Right renal pelvis (tissue), 4 donors: ENCODE measurements at regions not wholly inside any gene's neighbourhood (a gene's known extent, or its start where the extent isn't known, plus 50 kb on each side); places are given as distances from the start of the nearest gene placed in this dataset.
"Not testable (repeated sequence)": the region's sequence is repeated elsewhere in the genome, so short reads cannot be mapped to it uniquely, and the experiment has no call there.

Source experiments
- DNase-seq, 4 donors: peaks; one replicate each; pipeline ENCODE4 v3.0.0-alpha.2; 2013; ENCODE audit warnings: low read depth in 4 of 4, low spot score in 3 of 4, missing footprints in 1 of 4

DNA sequence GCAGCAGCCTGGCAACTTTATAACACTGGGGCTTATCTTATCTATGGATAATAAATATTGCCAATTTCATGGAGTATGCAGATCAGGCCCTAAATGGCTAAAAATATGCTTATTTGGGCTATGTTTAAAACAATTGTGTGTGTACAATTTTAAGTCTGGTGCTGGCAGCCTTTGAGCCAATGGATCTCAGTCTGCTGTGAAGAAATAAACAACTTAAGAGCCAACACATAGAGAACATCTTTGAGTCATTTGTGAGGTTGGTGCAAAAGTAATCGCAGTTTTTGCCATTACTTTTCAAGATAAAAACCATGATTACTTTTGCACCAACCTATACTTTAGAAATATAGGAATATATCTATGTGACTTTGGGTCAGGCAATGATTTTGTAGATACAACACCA, 129.1 kb upstream of the CARMIL1 start:
- no peak for DNase-seq

- DNase-seq = no peak
Measured at GRCh38 chr6:25150863-25151262, 128.3 kb upstream of the CARMIL1 start.

DNA sequence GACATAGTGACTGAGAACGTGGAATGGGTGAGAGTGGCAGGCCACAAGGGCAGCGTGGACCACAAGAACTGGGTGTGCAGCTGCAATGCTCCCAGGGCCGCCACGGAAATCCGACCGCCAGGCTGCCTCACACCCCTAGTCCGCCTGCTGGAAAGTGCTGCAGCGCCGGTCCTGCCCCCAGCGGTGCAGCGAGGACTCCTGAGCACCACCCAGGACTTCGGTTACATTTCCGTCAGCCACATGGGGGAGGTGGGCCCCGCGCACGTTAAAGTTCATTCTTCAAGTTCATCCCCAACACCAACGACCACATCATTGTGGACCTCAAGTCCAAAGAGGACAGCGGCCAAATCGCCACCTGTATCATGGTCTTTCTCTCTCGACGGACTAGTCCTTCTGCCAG, 126.1 kb upstream of the CARMIL1 start:
- DNase-seq = no peak

- DNase-seq = no peak
Measured at GRCh38 chr6:25154034-25154596, 125.1 kb upstream of the CARMIL1 start.

DNA sequence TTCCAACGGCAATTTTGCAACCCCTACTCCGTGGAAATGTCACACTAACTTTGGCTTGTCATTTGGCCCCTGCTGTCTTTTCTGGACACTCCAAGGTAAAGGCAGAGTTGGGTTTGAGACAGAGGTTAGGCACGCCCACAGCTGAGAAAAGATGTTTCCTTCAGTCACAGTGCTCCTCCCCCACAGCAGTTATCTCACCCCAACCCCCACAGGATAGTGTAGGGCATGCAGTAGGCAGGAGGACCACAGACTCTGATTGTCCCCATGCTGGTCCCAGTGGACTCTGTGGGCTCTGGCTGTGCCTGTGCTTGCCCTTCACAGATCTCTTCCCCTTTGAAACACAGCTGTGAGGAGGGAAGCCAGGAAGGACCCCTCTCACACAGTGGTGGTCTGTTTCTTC, 124.0 kb upstream of the CARMIL1 start:
- no peak for DNase-seq

DNA sequence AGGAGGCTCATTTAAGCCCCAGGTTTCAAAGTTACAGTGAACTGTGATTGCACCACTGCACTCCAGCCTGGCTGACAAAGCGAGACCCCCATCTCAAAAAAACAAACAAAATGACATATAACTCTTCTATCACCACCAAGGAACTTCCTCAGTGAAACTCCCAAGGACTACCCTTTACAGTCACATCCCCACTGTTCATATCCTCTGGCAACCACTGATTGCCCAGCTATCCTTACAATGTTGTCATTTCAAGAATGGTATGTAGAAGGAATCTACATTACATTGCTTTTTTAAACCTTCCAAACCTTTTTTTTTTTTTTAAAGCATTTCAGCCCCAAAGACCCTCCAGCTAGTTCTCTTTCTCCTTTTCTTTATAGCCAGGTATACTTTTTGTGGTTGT, 123.1 kb upstream of the CARMIL1 start:
- no peak for DNase-seq

- no peak for DNase-seq
Measured at GRCh38 chr6:25157183-25157582, 122.0 kb upstream of the CARMIL1 start.

- DNase-seq = no peak
Measured at GRCh38 chr6:25157842-25158241, 121.3 kb upstream of the CARMIL1 start.

GRCh38 chr6:25160134-25160533, 119.0 kb upstream of the CARMIL1 start:
- DNase-seq = not testable (repeated sequence)

DNA sequence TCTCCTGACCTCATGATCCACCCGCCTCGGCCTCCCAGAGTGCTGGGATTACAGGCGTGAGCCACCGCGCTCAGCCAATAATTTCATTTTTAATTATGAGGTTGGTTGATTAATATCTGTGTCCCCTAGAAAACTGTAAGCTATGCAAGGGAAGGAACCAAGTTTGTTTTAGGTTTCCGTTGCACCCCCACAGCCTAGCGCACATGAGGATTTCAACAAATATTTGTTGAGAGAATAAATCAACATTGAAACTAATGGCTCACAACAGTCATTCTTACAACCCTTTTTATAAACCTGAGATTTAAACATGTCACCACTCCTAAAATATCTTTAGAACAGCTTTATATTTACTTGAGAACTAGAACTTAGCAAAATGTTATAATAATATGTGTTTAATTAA, 114.0 kb upstream of the CARMIL1 start:
- DNase-seq = no peak

DNA sequence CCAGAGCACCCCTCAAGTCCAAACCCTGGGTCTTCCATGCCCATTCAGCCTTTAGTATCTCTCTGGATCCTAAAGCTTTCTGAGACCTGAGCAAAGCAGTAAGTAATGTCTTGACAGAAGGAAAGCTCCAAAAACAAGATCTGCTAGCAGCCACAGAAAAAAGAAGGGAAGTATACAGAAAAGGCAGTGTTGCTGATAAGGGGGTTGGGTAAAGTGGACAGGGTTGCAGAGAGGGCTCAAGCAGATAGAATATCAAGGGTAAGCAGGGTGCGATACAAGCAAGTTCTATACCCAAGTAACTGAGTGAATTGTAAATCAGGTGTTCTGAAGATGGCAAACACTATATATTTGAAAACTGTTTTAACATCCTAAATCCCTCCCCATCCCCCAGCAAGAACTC, 113.4 kb upstream of the CARMIL1 start:
- no peak for DNase-seq

DNA sequence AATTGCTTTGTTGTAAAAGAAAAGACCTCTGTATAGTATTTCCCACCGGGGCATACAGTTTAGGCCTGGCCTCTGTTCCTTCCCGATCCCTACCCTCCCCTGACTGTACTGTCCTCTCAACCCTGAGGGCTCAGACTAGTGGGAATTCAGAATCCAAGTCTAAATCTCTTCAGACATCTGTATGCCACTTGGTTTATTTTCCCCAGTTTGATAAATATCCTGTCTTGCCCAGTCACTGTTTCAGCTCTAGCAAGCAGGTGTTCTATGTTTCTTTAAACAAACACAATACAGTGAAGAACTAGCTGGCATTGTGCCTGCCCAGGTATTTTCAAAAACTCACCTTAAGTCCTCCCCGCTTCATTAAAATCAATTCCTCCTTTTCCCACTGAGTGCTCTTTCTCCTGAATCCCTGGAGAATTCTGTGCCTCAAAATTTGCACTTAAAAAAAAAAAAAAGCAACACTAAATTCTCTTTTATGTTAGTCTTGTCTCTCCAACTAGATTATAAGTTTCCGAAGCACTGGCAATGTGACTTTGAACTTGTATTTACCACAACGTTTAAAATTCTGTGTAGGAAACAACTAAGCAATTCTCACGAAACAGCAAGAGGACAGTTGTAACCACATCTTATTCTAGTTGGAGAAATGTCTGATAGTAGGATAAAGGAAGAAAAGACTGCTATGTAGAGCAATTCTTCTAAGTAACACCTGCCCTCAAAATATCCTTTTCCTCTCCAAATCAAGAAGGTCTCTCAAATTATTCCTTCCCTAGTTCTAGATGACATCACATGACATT, 112.0 kb upstream of the CARMIL1 start:
- no peak for DNase-seq

GRCh38 chr6:25167961-25168360, 111.2 kb upstream of the CARMIL1 start:
- DNase-seq = no peak

DNA sequence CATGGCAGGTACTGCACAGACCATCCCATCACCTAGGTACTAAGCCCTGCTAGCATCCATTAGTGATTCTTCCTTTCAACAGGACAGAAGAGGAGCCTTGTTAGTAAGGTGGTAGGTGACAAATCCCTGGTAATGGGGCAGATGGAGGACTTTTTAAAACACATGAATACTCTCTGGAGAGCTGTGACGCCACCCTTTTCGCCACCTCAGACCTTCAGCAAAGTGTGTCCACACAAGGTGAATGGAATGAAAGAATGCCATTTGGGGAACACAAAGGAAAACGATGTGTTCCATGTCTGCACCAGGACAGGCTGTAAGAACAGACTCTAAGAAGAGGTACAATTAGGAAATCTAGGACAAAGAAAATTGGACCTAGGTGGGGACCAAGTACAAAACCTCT, 110.5 kb upstream of the CARMIL1 start:
- DNase-seq = no peak

GRCh38 chr6:25169553-25169952, 109.6 kb upstream of the CARMIL1 start:
- DNase-seq = no peak

DNA sequence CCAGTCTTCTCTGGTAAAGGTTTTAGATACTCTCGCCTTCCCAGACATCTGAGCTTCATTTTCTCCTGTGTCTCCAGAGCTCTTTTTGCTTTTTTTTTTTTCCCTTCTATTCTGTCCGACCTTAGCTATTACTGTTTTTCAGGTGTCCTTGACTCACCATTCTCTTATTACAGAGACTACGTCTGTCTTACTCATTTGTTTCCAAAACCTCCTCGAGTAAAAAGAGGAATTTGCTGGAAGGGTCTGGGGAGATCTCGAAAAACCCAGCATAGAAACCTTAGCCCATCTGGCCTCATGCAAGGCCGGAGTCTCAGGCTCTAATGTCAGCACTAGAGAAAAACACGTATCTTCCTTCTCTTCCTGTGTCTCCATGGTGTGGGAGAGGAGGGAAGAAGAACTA, 109.2 kb upstream of the CARMIL1 start:
- DNase-seq = no peak

- DNase-seq = no peak
Measured at GRCh38 chr6:25170640-25171039, 108.5 kb upstream of the CARMIL1 start.

DNA sequence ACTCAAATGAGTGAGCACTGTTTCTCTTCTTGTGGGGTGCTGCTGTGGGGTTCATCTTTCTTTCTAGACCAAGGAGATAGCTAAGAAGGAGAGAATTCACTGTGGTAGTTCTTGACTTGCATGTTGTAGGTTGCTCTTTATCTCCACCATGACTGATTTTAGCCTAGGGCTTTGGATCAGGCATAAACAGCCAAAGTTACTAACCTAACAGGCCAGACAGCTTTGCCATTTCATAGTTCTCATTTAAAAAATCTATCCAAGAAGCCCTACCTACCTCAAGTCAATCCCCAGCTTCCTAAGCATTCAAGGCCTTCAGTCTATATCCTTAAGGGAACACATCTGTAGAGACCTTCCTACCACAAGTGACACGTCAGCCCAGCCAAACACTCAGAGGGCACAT, 107.9 kb upstream of the CARMIL1 start:
- no peak for DNase-seq

- no peak for DNase-seq
Measured at GRCh38 chr6:25172819-25173218, 106.4 kb upstream of the CARMIL1 start.

DNA sequence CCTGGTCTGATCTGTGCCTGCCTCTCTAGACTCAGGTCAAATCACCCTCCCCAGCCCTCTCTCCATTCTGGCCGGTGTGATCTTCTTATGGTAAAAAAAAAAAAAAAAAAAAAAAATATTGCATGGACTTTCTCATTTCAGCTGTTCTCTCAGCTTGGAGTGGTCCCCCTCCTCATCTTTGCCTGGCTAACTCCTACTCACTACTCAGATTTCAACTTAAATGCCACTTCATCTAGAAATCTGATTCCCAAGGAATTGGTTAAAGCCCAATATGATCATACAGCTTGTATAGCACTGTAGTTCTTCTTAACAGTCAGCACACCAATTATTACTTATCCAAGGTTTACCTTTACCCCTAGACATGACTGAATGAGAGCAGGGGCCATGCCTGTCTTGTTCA, 105.9 kb upstream of the CARMIL1 start:
- no peak for DNase-seq

DNA sequence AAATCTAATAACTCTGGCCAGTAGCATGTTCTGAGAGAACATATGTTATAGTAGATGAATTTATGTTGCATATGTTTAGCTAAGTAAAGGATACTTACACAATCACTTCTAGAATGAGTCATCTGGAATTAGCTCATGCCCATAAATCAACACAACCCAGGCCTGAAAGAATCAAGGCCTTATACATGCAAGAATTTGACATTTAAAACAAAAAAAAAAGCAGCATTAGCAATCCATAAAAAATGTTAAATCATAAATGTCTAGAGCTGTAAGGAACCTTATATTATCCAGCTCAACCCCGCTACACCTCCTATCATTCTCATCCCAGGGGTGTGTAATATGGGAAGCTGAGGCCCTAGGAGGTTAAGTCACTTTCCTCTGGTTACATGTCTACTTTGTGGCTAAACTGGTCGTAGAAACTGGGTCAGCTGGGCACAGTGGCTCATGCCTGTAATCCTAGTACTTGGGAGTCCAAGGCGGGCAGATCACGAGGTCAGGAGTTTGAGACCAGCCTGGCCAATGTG, 105.2 kb upstream of the CARMIL1 start:
- DNase-seq = no peak

GRCh38 chr6:25174678-25175077, 104.5 kb upstream of the CARMIL1 start:
- DNase-seq = no peak
